Caco-2 (cell line): ENCODE measurements at regions not wholly inside any gene's neighbourhood (a gene's known extent, or its start where the extent isn't known, plus 50 kb on each side); places are given as distances from the start of the nearest gene placed in this dataset.

ENCODE experiments used
- BruUV-seq: library from RNA; stranded (reverse); fragments of 400-500 nt; replicated peaks from 2 replicates; lab custom pipeline; 2021; lab: Mats Ljungman, UMichigan
- CTCF ChIA-PET: fragments of 300-600 bp; sonication (Branson Sonifier 250); formaldehyde crosslinking; loops from one replicate; lab custom pipeline; 2022; ENCODE audit warnings: antibody characterized with exemption; lab: Charles Lee
- POLR2A ChIA-PET: fragments of 300-600 bp; sonication (Branson Sonifier 250); formaldehyde crosslinking; loops from one replicate; lab custom pipeline; 2022; ENCODE audit warnings: antibody characterized with exemption; lab: Charles Lee
- DNase-seq, 2 experiments: peaks; one replicate each; pipeline versions ENCODE4 v3.0.0 to v3.0.0-alpha.2; 2020 to 2022
- H3K27me3 ChIP-seq: replicated peaks from 2 replicates; pipeline ENCODE4 v1.6.0; 2011; ENCODE audit warnings: low read length; ENCODE audit not compliant: control insufficient read depth, insufficient read depth
- H3K36me3 ChIP-seq: 2 replicates; pipeline ENCODE4 v1.5.1; 2011; ENCODE audit warnings: low read length; ENCODE audit not compliant: control insufficient read depth, insufficient read depth
- H3K4me1 ChIP-seq: fragments of 250-450 bp; sonication (Bioruptor Pico); 2 replicates; pipeline ENCODE4 v1.5.1; 2020; ENCODE audit warnings: mild to moderate bottlenecking
- H3K4me3 ChIP-seq: 2 replicates; pipeline ENCODE4 v1.5.1; 2011; ENCODE audit warnings: low read depth, mild to moderate bottlenecking, control low read depth, low read length
- H3K9me3 ChIP-seq: fragments of 250-450 bp; sonication (Bioruptor Pico); 2 replicates; pipeline ENCODE4 v1.5.1; 2020; ENCODE audit warnings: mild to moderate bottlenecking, moderate library complexity
- H3K27ac Mint-ChIP-seq: one replicate; pipeline ENCODE4 v1.8.0; 2022; ENCODE audit warnings: mixed read lengths; ENCODE audit not compliant: unreplicated experiment
- H3K27me3 Mint-ChIP-seq: one replicate; pipeline ENCODE4 v1.8.0; 2022; ENCODE audit warnings: mixed read lengths; ENCODE audit not compliant: insufficient read depth, unreplicated experiment
- H3K36me3 Mint-ChIP-seq: one replicate; pipeline ENCODE4 v1.8.0; 2022; ENCODE audit warnings: mild to moderate bottlenecking, mixed read lengths; ENCODE audit not compliant: insufficient read depth, unreplicated experiment
- H3K4me1 Mint-ChIP-seq: one replicate; pipeline ENCODE4 v1.8.0; 2022; ENCODE audit warnings: low read depth, mixed read lengths; ENCODE audit not compliant: unreplicated experiment
- H3K4me3 Mint-ChIP-seq: one replicate; pipeline ENCODE4 v1.8.0; 2022; ENCODE audit warnings: mild to moderate bottlenecking, moderate library complexity, mixed read lengths; ENCODE audit not compliant: unreplicated experiment
- H3K9me3 Mint-ChIP-seq: one replicate; pipeline ENCODE4 v1.8.0; 2022; ENCODE audit warnings: mixed read lengths; ENCODE audit not compliant: unreplicated experiment
- CTCF ChIP-seq, 2 experiments: fragments of 200-600 bp in 1 of 2; IDR thresholded peaks; 1 replicate in 1 of 2; 2 replicates in 1 of 2; pipeline versions ENCODE4 v1.5.1 to v1.8.0; 2011 to 2022; ENCODE audit warnings: antibody characterized with exemption in 1 of 2, control low read depth in 1 of 2, inconsistent platforms in 1 of 2, low read depth in 1 of 2, low read length in 1 of 2, mild to moderate bottlenecking in 1 of 2, moderate library complexity in 1 of 2; ENCODE audit not compliant: insufficient read depth in 1 of 2, severe bottlenecking in 1 of 2, unreplicated experiment in 1 of 2
- intact Hi-C: fragments of 100-400 bp; cut with micrococcal nuclease; formaldehyde crosslinking; loops from one replicate; pipeline ENCODE4 v1.10.0; 2022; ENCODE audit not compliant: unreplicated experiment

GRCh38 chr9:78882481-78882880 lies 585.6 kb downstream of the PSAT1 start:
- no peaks in the 10 kb centered on the region for H3K4me1 Mint-ChIP-seq
- no peaks in the 10 kb centered on the region for H3K36me3 Mint-ChIP-seq
- H3K9me3 Mint-ChIP-seq: no peaks in the 10 kb centered on the region
- no peaks in the 10 kb centered on the region for H3K27me3 ChIP-seq
- DNase-seq: no peak
- H3K4me3 ChIP-seq: no peak overlapping the region
- ChIA-PET CTCF (no interaction called here), POLR2A (no interaction called here)
- intact Hi-C loops: no loop called here
- H3K27ac Mint-ChIP-seq: no peak overlapping the region
- BruUV-seq: no TSS peak
- no peaks in the 10 kb centered on the region for H3K36me3 ChIP-seq
- H3K4me3 Mint-ChIP-seq: no peak overlapping the region
- TF ChIP-seq CTCF (IDR thresholded peaks at IDR 0.05; ENCODE audit: insufficient read depth in 1 of 2, low read depth in 1 of 2, low read length in 1 of 2, severe bottlenecking in 1 of 2, unreplicated experiment in 1 of 2): no peak
- no peaks in the 10 kb centered on the region for H3K27me3 Mint-ChIP-seq
- no peaks in the 10 kb centered on the region for H3K4me1 ChIP-seq
- no peaks in the 10 kb centered on the region for H3K9me3 ChIP-seq

- Histone ChIP-seq H3K4me1 (no peaks in the 10 kb centered on the region), H3K27me3 (no peaks in the 10 kb centered on the region), H3K4me3 (no peak overlapping the region), H3K9me3 (no peaks in the 10 kb centered on the region), H3K36me3 (no peaks in the 10 kb centered on the region)
- Mint-ChIP-seq H3K9me3 (no peaks in the 10 kb centered on the region), H3K4me3 (no peak overlapping the region), H3K27ac (no peak overlapping the region), H3K36me3 (no peaks in the 10 kb centered on the region), H3K27me3 (no peaks in the 10 kb centered on the region), H3K4me1 (no peaks in the 10 kb centered on the region)
- intact Hi-C loops: no loop called here
- POLR2A ChIA-PET: no interaction called here
- CTCF ChIA-PET: no interaction called here
- no peak for TF ChIP-seq CTCF (IDR thresholded peaks at IDR 0.05; ENCODE audit: insufficient read depth in 1 of 2, low read depth in 1 of 2, low read length in 1 of 2, severe bottlenecking in 1 of 2, unreplicated experiment in 1 of 2)
- DNase-seq: no peak
- no TSS peak for BruUV-seq
Observed at GRCh38 chr9:78884611-78885150, 587.8 kb downstream of the PSAT1 start.

GRCh38 chr9:78892182-78892581 lies 595.3 kb downstream of the PSAT1 start:
- CTCF ChIA-PET: no interaction called here
- H3K4me1 Mint-ChIP-seq: no peaks in the 10 kb centered on the region
- H3K36me3 ChIP-seq: no peaks in the 10 kb centered on the region
- no peak for TF ChIP-seq CTCF (IDR thresholded peaks at IDR 0.05; ENCODE audit: insufficient read depth in 1 of 2, low read depth in 1 of 2, low read length in 1 of 2, severe bottlenecking in 1 of 2, unreplicated experiment in 1 of 2)
- no peak overlapping the region for H3K4me3 Mint-ChIP-seq
- H3K27me3 ChIP-seq: no peaks in the 10 kb centered on the region
- intact Hi-C loops: no loop called here
- no peaks in the 10 kb centered on the region for H3K27me3 Mint-ChIP-seq
- DNase-seq: no peak
- no peaks in the 10 kb centered on the region for H3K36me3 Mint-ChIP-seq
- POLR2A ChIA-PET: no interaction called here
- no peak overlapping the region for H3K4me3 ChIP-seq
- BruUV-seq: no TSS peak
- H3K27ac Mint-ChIP-seq: no peak overlapping the region
- H3K9me3 Mint-ChIP-seq: no peaks in the 10 kb centered on the region
- no peaks in the 10 kb centered on the region for H3K9me3 ChIP-seq
- no peaks in the 10 kb centered on the region for H3K4me1 ChIP-seq
